NCI-H1417 (cell line): ENCODE measurements at regions not wholly inside any gene's neighbourhood (a gene's known extent, or its start where the extent isn't known, plus 50 kb on each side); places are given as distances from the start of the nearest gene placed in this dataset.

ENCODE experiments used
- DNase-seq, 3 experiments: peaks; one replicate each; lab custom pipeline; 2025; lab: John Stamatoyannopoulos, UW

GRCh38 chr3:72257738-72258137, 472.8 kb upstream of the PROK2 start:
- no peak for DNase-seq

- no peak for DNase-seq
These were observed 472.3 kb upstream of the PROK2 start for GRCh38 chr3:72257203-72257602.

GRCh38 chr3:72256716-72257115, 471.8 kb upstream of the PROK2 start:
- no peak for DNase-seq

GRCh38 chr3:72255791-72256559, 471.0 kb upstream of the PROK2 start:
- peak; percentile 43 to 96 (median 86) for DNase-seq

DNA sequence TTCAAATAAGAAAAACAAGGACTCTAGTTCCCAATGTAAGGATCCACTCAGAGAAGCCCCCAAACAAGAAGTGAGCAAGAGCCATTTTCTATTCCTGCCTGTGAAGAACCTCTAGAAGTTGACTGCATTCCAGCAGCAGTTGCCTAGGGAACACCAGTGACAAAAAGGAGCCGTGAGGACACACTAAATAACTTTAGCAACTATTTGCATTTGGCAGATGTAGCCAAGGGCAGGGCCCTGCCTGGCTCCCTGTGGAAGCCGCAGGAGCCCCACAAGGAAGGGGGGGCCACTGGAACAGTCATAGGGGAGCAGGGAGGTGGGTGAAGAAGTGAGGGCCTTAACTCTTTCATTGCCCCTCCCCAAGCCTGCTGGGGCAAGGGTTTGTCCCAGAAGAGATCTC, 470.2 kb upstream of the PROK2 start:
- DNase-seq = peak in 2 of 3 experiments; percentile 37 to 53

- no peak for DNase-seq
These were observed 469.5 kb upstream of the PROK2 start for GRCh38 chr3:72254483-72254882.

DNA sequence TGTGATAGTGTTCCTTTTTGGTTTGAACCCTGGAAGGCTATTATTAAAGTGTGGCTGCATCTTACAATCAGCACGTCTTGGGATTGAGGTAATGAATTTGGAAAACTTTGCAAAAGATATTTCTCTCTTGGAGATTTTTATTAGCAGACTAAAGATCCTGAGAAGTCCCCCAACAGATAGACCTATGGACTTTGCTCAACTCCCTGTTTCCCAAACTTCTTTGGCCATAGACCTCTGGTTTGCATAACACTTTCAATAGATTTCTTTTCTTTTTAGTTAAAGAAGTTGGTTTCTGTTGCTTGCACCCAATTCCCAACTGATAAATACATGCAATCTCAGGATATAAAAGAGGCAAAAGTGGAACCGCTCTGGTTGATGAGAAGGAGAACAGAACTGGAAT, 465.8 kb upstream of the PROK2 start:
- no peak for DNase-seq

DNA sequence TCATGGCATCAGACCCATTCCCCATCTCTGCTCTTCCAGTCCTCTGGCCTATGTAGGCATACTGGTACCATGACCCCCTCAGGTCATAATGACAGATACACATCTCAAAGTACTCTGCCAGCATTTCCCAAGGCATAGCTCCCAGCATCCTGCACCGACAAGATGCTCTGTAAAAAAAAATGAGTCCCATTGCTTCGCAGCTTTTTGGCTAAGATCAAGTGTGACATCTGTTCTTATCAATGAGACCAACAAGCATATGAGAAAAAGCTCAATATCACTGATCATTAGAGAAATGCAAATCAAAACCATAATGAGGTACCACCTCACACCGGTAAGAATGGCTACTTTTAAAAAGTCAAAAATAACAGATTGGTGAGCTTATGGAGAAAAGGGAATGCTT, 463.9 kb upstream of the PROK2 start:
- DNase-seq = no peak

- no peak for DNase-seq
These were observed 463.4 kb upstream of the PROK2 start for GRCh38 chr3:72248389-72248761.

DNA sequence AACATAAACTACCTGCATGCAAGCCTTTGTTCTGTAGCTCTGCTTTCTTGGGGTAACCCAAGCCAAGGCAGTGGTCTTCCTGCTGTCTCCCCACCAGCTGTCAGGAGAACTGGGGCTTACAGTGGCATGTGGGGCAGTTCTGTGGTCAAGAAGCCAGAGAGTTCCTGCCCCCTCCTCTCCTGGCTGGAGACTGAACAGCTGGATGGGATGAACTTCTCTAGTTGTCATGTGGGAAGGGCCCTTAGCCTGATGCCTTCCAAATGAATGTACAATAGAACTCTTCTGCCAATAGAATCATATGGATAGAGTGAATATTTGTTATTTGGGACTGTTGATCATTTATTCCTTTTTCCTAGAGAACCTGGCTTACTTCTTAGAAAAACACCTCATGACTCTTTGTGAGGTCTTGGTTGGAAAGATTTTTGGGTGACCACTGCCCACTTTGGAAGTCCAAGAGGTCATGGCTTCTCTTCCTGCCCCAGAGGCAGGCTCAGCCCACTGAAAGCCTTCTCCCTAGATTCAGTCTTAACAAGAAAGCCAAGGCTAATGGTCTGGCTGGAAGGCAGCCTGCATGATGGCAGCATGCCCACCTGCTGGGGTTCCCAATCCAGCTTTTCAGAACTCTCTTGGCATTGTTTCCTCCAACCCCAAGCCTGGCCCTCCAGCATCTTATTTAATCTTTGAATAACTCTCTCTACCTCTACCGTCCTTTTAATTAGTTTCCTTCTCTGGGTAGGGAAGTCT, 462.9 kb upstream of the PROK2 start:
- DNase-seq = no peak

- no peak for DNase-seq
These were observed 462.2 kb upstream of the PROK2 start for GRCh38 chr3:72247126-72247525.

DNA sequence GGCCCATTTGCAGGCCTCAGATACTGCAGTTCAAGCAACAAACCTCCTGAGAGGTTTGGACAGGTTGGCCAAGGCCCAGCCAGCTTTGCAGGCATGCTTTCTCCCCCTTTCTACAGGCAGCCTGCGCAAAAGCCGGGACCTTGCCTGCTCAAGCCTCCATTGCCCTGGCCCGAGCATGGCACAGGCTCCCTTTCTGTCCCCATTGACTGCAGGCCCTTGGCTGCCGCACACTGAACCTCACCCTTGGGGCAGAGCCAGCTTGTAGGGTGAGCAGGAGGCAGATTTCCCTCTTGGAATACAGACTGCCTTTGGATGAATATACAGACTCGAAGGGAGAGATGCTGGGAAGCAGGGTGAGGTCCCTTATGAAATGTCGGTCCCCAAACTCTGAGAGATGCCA, 461.7 kb upstream of the PROK2 start:
- no peak for DNase-seq

- DNase-seq = no peak
These were observed 460.3 kb upstream of the PROK2 start for GRCh38 chr3:72245183-72245811.

GRCh38 chr3:72244396-72244795, 459.4 kb upstream of the PROK2 start:
- DNase-seq = no peak

- DNase-seq = no peak
These were observed 457.4 kb upstream of the PROK2 start for GRCh38 chr3:72242326-72242725.

DNA sequence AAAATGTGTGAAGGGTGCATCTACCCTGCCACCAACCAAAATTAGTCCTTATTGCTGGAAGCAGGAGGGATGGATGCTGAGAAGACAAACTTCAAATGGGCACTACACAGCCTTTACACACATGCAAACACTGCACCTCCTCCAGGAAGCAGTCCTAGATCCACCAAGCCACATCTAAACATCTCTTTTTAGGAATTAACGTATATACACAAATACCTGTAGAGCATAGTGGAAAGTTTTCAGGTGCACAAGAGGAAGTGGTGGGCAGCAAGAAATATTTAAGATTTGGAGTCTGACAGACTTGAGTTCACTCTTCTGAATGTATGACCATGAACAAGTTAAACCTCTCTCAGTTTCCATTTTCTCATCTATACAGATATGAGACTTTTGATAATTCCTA, 456.6 kb upstream of the PROK2 start:
- DNase-seq = no peak

DNA sequence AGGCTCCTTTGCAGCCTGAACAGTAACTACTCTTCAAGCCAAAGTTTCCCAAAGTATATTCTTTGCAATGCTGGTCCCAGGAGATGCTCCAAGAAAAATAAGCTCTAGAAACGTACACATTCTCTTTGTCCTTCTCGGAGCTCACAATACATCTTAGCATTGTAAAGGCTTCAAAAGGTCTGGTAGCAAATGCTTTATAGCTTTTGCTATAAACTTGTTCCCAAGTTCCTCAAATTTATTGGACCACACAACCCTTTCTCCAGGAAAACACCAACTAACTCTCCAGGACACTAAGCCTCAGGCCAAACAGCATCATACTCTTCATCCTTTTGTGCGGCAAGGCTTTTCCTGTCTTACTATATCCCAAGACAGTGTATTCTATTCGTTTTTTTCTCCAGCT, 455.6 kb upstream of the PROK2 start:
- DNase-seq = no peak

DNA sequence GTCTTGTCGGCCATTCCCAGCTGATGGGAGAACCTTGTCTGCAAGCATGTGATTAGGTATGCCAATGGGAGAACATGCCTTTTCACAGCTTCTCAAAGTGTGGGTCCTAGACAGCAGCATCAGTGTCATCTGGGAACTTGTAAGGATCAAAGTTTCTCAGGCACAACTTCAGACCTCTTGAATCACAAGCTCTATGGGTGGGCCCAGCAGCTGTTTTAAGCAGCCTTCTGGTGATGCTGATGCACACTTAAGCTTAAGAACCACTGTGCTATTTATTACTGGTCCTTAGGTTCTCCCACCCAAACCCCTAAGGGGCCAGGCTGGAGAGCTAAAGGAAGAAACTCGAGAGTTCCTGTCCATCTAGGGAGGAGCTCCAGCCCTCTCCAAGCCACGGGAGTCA, 453.9 kb upstream of the PROK2 start:
- DNase-seq = no peak

DNA sequence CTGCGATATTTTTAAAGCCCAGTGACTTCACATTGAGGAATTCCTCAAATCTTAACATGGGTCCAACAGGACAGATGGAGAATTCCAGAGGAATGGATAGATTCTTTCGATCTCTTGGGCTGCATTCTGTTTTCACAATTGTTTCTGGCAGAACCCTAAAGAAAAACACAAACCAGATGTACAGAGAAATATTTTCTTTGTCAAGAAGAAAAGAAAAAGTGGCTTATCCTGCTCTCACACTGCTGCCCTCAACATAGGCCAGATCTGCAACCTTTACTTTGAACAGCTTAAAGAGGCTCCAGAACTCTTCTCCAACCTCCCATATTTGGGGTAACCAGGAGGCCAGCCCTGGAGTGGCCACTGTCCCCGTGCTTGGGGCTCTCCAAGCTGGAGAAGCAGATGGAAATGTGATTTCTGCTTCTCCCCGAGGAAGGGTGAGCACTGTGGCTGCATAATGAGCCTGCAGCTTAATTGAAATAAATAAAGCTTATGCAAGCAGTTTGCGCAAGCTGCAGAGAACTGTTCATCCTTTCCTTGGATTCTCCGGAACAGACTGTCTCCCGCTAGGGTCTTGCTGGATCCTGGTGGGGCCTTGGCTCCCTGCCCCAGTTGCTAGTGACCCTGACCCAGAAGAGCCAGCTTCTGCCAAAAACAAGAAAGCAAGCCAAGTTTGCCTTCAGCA, 453.2 kb upstream of the PROK2 start:
- DNase-seq = no peak

DNA sequence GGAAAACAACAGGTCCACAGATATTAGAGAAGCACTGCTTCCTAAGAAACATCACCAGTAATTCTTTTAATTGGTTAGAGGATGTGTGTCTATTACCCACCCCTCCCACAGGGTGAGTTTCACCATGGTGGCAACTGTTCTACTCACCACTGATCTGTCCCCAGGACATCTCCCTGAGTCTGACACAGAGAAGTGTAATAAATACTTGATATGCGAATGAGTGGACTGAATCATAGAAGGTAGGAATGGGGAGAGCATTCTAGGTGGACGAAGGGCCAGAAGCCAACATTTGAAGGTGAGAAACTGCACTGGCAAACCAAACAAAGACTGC, 452.7 kb upstream of the PROK2 start:
- no peak for DNase-seq

DNA sequence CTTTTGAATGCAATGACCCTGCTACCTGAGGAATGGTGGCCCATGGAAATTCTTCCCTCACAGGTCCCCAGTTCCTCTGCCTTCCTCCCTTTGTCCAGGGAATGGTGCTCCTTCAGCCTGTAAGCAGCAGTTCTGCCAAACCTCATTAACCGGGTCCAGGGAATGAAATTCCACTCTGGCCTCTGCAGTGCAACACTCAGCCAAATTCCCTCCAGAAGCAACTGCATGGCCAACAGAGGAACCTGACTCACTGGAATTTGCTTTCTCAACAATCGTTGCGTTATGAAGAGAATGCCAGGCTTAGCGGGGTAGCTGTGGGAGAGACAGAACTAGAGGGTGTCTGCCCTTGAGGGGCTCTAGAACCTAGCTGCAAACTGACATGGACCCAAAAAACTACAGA, 449.4 kb upstream of the PROK2 start:
- no peak for DNase-seq

- DNase-seq = no peak
These were observed 448.6 kb upstream of the PROK2 start for GRCh38 chr3:72233571-72233970.

DNA sequence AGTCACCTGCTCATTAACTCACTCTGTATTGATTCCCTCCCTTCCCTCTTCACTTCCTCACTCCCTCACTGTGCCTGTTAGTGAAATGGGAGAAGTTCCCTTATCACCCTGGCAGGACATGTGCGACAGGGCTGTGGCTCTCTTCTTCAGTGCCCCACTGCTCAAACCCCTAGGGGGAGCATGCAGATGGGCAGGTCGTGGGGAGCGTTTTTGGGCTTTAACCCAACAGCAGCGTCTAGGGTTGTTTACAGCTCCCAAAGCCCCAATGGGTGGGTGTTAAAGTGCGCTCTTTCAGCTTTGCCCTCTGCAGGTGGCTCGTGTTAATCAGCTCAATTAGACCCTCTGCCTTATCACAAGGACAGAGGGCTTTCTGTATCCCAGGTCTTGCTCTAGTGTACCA, 447.8 kb upstream of the PROK2 start:
- DNase-seq = no peak
